GM12891 (cell line): ENCODE measurements at regions not wholly inside any gene's neighbourhood (a gene's known extent, or its start where the extent isn't known, plus 50 kb on each side); places are given as distances from the start of the nearest gene placed in this dataset.

Experiments
- POLR2A ChIP-seq: IDR thresholded peaks from 2 replicates; pipeline ENCODE4 v1.6.1; 2011; ENCODE audit warnings: low read depth, low read length, control low read depth
- POLR2AphosphoS5 ChIP-seq: IDR thresholded peaks from 2 replicates; pipeline ENCODE4 v1.6.1; 2011; ENCODE audit warnings: low read depth, low read length, control low read depth

- TF ChIP-seq POLR2A = no peak
- TF ChIP-seq POLR2AphosphoS5 = no peak
Measured at GRCh38 chr5:106690585-106690984, 980.2 kb downstream of the EFNA5 start.
